ENCODE measurements at regions not wholly inside any gene's neighbourhood (a gene's known extent, or its start where the extent isn't known, plus 50 kb on each side); places are given as distances from the start of the nearest gene placed in this dataset.

DNA sequence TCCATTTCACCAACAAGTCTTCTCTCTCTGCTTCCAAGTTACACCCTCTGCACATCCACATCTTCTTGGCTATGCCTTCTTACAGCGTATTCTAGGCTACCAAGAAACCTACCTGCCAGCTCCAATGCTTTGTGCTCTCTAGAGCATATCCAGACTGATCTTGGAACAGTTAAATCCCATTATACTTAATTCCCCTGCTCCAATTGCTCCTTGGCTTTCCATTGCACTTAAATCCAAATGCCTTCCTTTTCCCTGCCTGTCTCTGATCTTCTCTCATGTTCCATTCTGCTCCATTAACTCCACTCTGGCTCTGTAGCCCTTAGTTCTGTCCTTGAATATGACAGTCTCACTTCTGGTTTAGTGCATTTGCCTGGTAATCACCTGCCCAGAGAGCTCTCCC lies 322.4 kb downstream of the LRRC70 start:
- CTCF ChIA-PET = no interaction called here
- RAD21 ChIA-PET (ENCODE audit: unreplicated experiment) = no interaction called here
- no peaks in the 10 kb centered on the region for H3K9me3 ChIP-seq (replicated peaks; ENCODE audit: control insufficient read depth, insufficient read depth, low read length)
- ATAC-seq (no peak), FAIRE-seq (no peak), DNase-seq (ENCODE audit: low read depth, low spot score) (no peak)
- SMC1A ChIA-PET (ENCODE audit: uncharacterized antibody, unreplicated experiment) = no interaction called here
- BruUV-seq (replicated peaks) = no TSS peak
- H2AFZ ChIP-seq (ENCODE audit: control insufficient read depth, low read depth, low read length) = no peak overlapping the region
- H3K4me1 ChIP-seq (ENCODE audit: control insufficient read depth, insufficient read depth, low read length) = no peaks in the 10 kb centered on the region
- H3K4me3 ChIP-seq = no peak overlapping the region
- no peak overlapping the region for H3K9ac ChIP-seq (ENCODE audit: control insufficient read depth, insufficient read depth, low read length)
- H4K20me1 ChIP-seq (ENCODE audit: control insufficient read depth, insufficient read depth) = no peaks in the 10 kb centered on the region
- POLR2A ChIA-PET = no interaction called here
- no peaks in the 10 kb centered on the region for H3K27me3 ChIP-seq (replicated peaks in 1 of 2; ENCODE audit: control insufficient read depth in 2 of 2, insufficient read depth in 2 of 2, low read length in 1 of 2)
- in situ Hi-C loops (cut with MboI) = no loop called here
- TF ChIP-seq MYC (IDR thresholded peaks at IDR 0.05; ENCODE audit: insufficient read depth, insufficient read length, insufficient replicate concordance, low read length, severe bottlenecking) (no peak), ATF3 (IDR thresholded peaks at IDR 0.05; ENCODE audit: borderline replicate concordance, extremely low read depth, low read depth, low read length) (no peak), YY1 (IDR thresholded peaks at IDR 0.05; ENCODE audit: low read depth, low read length) (no peak), HDAC2 (IDR thresholded peaks at IDR 0.05) (no peak), BACH1 (IDR thresholded peaks at IDR 0.05; ENCODE audit: borderline replicate concordance) (no peak), IKZF2 (IDR thresholded peaks at IDR 0.05) (no peak), POLR2AphosphoS2 (IDR thresholded peaks at IDR 0.05; ENCODE audit: low read depth, low read length) (no peak)
- TF ChIP-seq, protein P1, sequence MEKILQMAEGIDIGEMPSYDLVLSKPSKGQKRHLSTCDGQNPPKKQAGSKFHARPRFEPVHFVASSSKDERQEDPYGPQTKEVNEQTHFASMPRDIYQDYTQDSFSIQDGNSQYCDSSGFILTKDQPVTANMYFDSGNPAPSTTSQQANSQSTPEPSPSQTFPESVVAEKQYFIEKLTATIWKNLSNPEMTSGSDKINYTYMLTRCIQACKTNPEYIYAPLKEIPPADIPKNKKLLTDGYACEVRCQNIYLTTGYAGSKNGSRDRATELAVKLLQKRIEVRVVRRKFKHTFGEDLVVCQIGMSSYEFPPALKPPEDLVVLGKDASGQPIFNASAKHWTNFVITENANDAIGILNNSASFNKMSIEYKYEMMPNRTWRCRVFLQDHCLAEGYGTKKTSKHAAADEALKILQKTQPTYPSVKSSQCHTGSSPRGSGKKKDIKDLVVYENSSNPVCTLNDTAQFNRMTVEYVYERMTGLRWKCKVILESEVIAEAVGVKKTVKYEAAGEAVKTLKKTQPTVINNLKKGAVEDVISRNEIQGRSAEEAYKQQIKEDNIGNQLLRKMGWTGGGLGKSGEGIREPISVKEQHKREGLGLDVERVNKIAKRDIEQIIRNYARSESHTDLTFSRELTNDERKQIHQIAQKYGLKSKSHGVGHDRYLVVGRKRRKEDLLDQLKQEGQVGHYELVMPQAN (conservative IDR thresholded peaks at IDR 0.05) = no peak
- no peak overlapping the region for H3K27ac ChIP-seq (ENCODE audit: control insufficient read depth, insufficient read depth)
- intact Hi-C loops (cut with micrococcal nuclease; ENCODE audit: unreplicated experiment) = no loop called here
- no peak overlapping the region for H3K4me2 ChIP-seq (ENCODE audit: control insufficient read depth, insufficient read depth)
- H3K79me2 ChIP-seq (ENCODE audit: control insufficient read depth, insufficient read depth, low read length) = no peaks in the 10 kb centered on the region
- H3K36me3 ChIP-seq (ENCODE audit: control insufficient read depth in 2 of 2, insufficient read depth in 2 of 2, low read length in 1 of 2) = no peaks in the 10 kb centered on the region
- 14% methylated on average over 1 of the region's 1 CpG for WGBS (ENCODE audit: insufficient coverage, insufficient replicate concordance, low lambda C conversion rate, missing lambda C conversion rate)

Measured in GM12878 (cell line).